ENCODE measurements at regions not wholly inside any gene's neighbourhood (a gene's known extent, or its start where the extent isn't known, plus 50 kb on each side); places are given as distances from the start of the nearest gene placed in this dataset.

- DNase-seq (ENCODE audit: low read depth, low spot score), result no peak
Observed at GRCh38 chr3:105158286-105158685, 208.4 kb upstream of the ALCAM start.

GRCh38 chr3:105162448-105162847, 204.3 kb upstream of the ALCAM start:
- Histone ChIP-seq H3K9ac (ENCODE audit: insufficient read length, low read depth) (no peak overlapping the region), H3K4me3 (ENCODE audit: insufficient read length, low read depth) (no peak overlapping the region), H3K36me3 (ENCODE audit: insufficient read depth, insufficient read length, low read length) (no peaks in the 10 kb centered on the region), H3K4me1 (ENCODE audit: insufficient read depth, insufficient read length) (no peaks in the 10 kb centered on the region), H3K9me3 (ENCODE audit: insufficient read depth, low read length) (no peaks in the 10 kb centered on the region), H3K27me3 (ENCODE audit: insufficient read depth, insufficient read length) (no peaks in the 10 kb centered on the region)
- TF ChIP-seq ZNF274 (IDR thresholded peaks at IDR 0.05; ENCODE audit: low read depth, low read length), result no peak
- no peak for TF ChIP-seq SUZ12 (IDR thresholded peaks at IDR 0.05; ENCODE audit: extremely low read depth, insufficient read depth, insufficient read length)
- TF ChIP-seq YY1 (IDR thresholded peaks at IDR 0.05; ENCODE audit: insufficient read depth, insufficient read length), result no peak
- no peak for DNase-seq (ENCODE audit: low read depth, low spot score)

More at GRCh38 chr3:105158286-105158685, 208.4 kb upstream of the ALCAM start:
- no peak for TF ChIP-seq SUZ12 (IDR thresholded peaks at IDR 0.05; ENCODE audit: extremely low read depth, insufficient read depth, insufficient read length)
- TF ChIP-seq ZNF274 (IDR thresholded peaks at IDR 0.05; ENCODE audit: low read depth, low read length), result no peak
- TF ChIP-seq YY1 (IDR thresholded peaks at IDR 0.05; ENCODE audit: insufficient read depth, insufficient read length), result no peak
- H3K27me3 ChIP-seq (ENCODE audit: insufficient read depth, insufficient read length), result no peaks in the 10 kb centered on the region
- no peak overlapping the region for H3K4me3 ChIP-seq (ENCODE audit: insufficient read length, low read depth)
- H3K36me3 ChIP-seq (ENCODE audit: insufficient read depth, insufficient read length, low read length), result no peaks in the 10 kb centered on the region
- no peak overlapping the region for H3K9ac ChIP-seq (ENCODE audit: insufficient read length, low read depth)
- peaks cover 5% of the 10 kb centered on the region; the same call in 1 of the 2 replicates for H3K9me3 ChIP-seq (ENCODE audit: insufficient read depth, low read length)
- H3K4me1 ChIP-seq (ENCODE audit: insufficient read depth, insufficient read length), result no peaks in the 10 kb centered on the region

- Histone ChIP-seq H3K4me1 (ENCODE audit: insufficient read depth, insufficient read length) (no peaks in the 10 kb centered on the region), H3K9me3 (ENCODE audit: insufficient read depth, low read length) (no peaks in the 10 kb centered on the region), H3K27me3 (ENCODE audit: insufficient read depth, insufficient read length) (no peaks in the 10 kb centered on the region), H3K9ac (ENCODE audit: insufficient read length, low read depth) (no peak overlapping the region), H3K4me3 (ENCODE audit: insufficient read length, low read depth) (no peak overlapping the region), H3K36me3 (ENCODE audit: insufficient read depth, insufficient read length, low read length) (no peaks in the 10 kb centered on the region)
- TF ChIP-seq ZNF274 (IDR thresholded peaks at IDR 0.05; ENCODE audit: low read depth, low read length), result no peak
- no peak for TF ChIP-seq SUZ12 (IDR thresholded peaks at IDR 0.05; ENCODE audit: extremely low read depth, insufficient read depth, insufficient read length)
- no peak for TF ChIP-seq YY1 (IDR thresholded peaks at IDR 0.05; ENCODE audit: insufficient read depth, insufficient read length)
- no peak for DNase-seq (ENCODE audit: low read depth, low spot score)
Observed at GRCh38 chr3:105166893-105167292, 199.8 kb upstream of the ALCAM start.

- H3K36me3 ChIP-seq (ENCODE audit: insufficient read depth, insufficient read length, low read length), result no peaks in the 10 kb centered on the region
- no peaks in the 10 kb centered on the region for H3K9me3 ChIP-seq (ENCODE audit: insufficient read depth, low read length)
- TF ChIP-seq SUZ12 (IDR thresholded peaks at IDR 0.05; ENCODE audit: extremely low read depth, insufficient read depth, insufficient read length) (no peak), YY1 (IDR thresholded peaks at IDR 0.05; ENCODE audit: insufficient read depth, insufficient read length) (no peak), ZNF274 (IDR thresholded peaks at IDR 0.05; ENCODE audit: low read depth, low read length) (no peak)
- H3K9ac ChIP-seq (ENCODE audit: insufficient read length, low read depth), result no peak overlapping the region
- H3K27me3 ChIP-seq (ENCODE audit: insufficient read depth, insufficient read length), result no peaks in the 10 kb centered on the region
- no peak overlapping the region for H3K4me3 ChIP-seq (ENCODE audit: insufficient read length, low read depth)
- no peaks in the 10 kb centered on the region for H3K4me1 ChIP-seq (ENCODE audit: insufficient read depth, insufficient read length)
- no peak for DNase-seq (ENCODE audit: low read depth, low spot score)
Observed at GRCh38 chr3:105170423-105170822, 196.3 kb upstream of the ALCAM start.

GRCh38 chr3:105174017-105174615, 192.6 kb upstream of the ALCAM start:
- no peak for TF ChIP-seq YY1 (IDR thresholded peaks at IDR 0.05; ENCODE audit: insufficient read depth, insufficient read length)
- Histone ChIP-seq H3K9ac (ENCODE audit: insufficient read length, low read depth) (no peak overlapping the region), H3K9me3 (ENCODE audit: insufficient read depth, low read length) (no peaks in the 10 kb centered on the region), H3K4me1 (ENCODE audit: insufficient read depth, insufficient read length) (no peaks in the 10 kb centered on the region), H3K36me3 (ENCODE audit: insufficient read depth, insufficient read length, low read length) (no peaks in the 10 kb centered on the region), H3K4me3 (ENCODE audit: insufficient read length, low read depth) (no peak overlapping the region), H3K27me3 (ENCODE audit: insufficient read depth, insufficient read length) (no peaks in the 10 kb centered on the region)
- no peak for DNase-seq (ENCODE audit: low read depth, low spot score)

GRCh38 chr3:105177576-105177975, 189.1 kb upstream of the ALCAM start:
- Histone ChIP-seq H3K27me3 (ENCODE audit: insufficient read depth, insufficient read length) (no peaks in the 10 kb centered on the region), H3K9ac (ENCODE audit: insufficient read length, low read depth) (no peak overlapping the region), H3K4me3 (ENCODE audit: insufficient read length, low read depth) (no peak overlapping the region), H3K4me1 (ENCODE audit: insufficient read depth, insufficient read length) (no peaks in the 10 kb centered on the region), H3K9me3 (ENCODE audit: insufficient read depth, low read length) (no peaks in the 10 kb centered on the region), H3K36me3 (ENCODE audit: insufficient read depth, insufficient read length, low read length) (no peaks in the 10 kb centered on the region)
- DNase-seq (ENCODE audit: low read depth, low spot score), result no peak
- TF ChIP-seq YY1 (IDR thresholded peaks at IDR 0.05; ENCODE audit: insufficient read depth, insufficient read length), result no peak
- no peak for TF ChIP-seq SUZ12 (IDR thresholded peaks at IDR 0.05; ENCODE audit: extremely low read depth, insufficient read depth, insufficient read length)
- no peak for TF ChIP-seq ZNF274 (IDR thresholded peaks at IDR 0.05; ENCODE audit: low read depth, low read length)

GRCh38 chr3:105187344-105187743, 179.4 kb upstream of the ALCAM start:
- Histone ChIP-seq H3K9ac (ENCODE audit: insufficient read length, low read depth) (no peak overlapping the region), H3K27me3 (ENCODE audit: insufficient read depth, insufficient read length) (no peaks in the 10 kb centered on the region), H3K9me3 (ENCODE audit: insufficient read depth, low read length) (no peaks in the 10 kb centered on the region), H3K36me3 (ENCODE audit: insufficient read depth, insufficient read length, low read length) (no peaks in the 10 kb centered on the region), H3K4me3 (ENCODE audit: insufficient read length, low read depth) (no peak overlapping the region), H3K4me1 (ENCODE audit: insufficient read depth, insufficient read length) (no peaks in the 10 kb centered on the region)
- no peak for DNase-seq (ENCODE audit: low read depth, low spot score)
- TF ChIP-seq YY1 (IDR thresholded peaks at IDR 0.05; ENCODE audit: insufficient read depth, insufficient read length) (no peak), SUZ12 (IDR thresholded peaks at IDR 0.05; ENCODE audit: extremely low read depth, insufficient read depth, insufficient read length) (no peak), ZNF274 (IDR thresholded peaks at IDR 0.05; ENCODE audit: low read depth, low read length) (no peak)
